ENCODE measurements at regions not wholly inside any gene's neighbourhood (a gene's known extent, or its start where the extent isn't known, plus 50 kb on each side); places are given as distances from the start of the nearest gene placed in this dataset.

GRCh38 chr2:173590276-173590861 lies 235.7 kb downstream of the CDCA7 start:
- TF ChIP-seq CTCF (IDR thresholded peaks at IDR 0.05; ENCODE audit: insufficient read depth, low read length, poor library complexity, severe bottlenecking) (no peak), EZH2phosphoT487 (conservative IDR thresholded peaks at IDR 0.05; ENCODE audit: low read length) (no peak)
